HG03039 (cell line): ENCODE measurements at regions not wholly inside any gene's neighbourhood (a gene's known extent, or its start where the extent isn't known, plus 50 kb on each side); places are given as distances from the start of the nearest gene placed in this dataset.
"Not testable (repeated sequence)": the region's sequence is repeated elsewhere in the genome, so short reads cannot be mapped to it uniquely, and the experiment has no call there.

Source experiments
- ATAC-seq: cut with Tn5 transposase; IDR thresholded peaks from one replicate; pipeline ENCODE4 v1.9.1; 2021; ENCODE audit warnings: mild to moderate bottlenecking, moderate library complexity; ENCODE audit not compliant: unreplicated experiment

DNA sequence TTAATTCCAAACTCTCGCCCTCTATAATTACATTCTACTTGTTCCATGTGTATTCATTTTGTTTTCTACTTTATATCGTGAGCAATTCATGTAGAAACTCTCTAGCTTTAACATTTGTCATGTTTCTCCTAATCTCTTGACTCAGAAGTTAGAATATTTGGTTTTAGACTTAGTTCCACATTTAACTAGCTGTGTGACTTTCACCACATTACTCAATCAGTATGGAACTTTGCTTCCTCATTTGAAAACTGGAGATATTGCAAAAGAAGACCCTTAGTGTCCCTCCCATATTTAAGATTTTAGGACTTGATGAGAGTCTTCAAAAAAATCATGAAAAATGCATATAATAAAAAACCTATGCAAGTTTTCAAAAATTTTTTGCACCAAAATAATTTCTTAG is 447.5 kb downstream of the GXYLT1 start:
- ATAC-seq, result no peak

DNA sequence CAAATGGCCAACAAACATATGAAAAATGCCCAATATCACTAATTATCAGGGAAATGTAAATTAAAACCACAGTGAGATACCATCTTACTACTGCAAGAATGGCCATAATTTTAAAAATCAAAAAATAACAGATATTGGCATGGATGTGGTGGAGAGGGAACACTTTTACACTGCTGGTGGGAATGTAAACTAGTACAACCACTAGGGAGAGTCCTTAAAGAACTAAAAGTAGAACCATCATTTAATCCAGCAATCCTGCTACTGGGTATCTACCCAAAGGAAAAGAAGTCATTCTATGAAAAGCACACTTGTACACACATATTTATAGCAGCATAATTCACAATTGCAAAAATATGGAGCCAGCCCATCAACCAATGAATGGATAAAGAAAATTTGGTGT is 459.7 kb downstream of the GXYLT1 start:
- no peak for ATAC-seq

DNA sequence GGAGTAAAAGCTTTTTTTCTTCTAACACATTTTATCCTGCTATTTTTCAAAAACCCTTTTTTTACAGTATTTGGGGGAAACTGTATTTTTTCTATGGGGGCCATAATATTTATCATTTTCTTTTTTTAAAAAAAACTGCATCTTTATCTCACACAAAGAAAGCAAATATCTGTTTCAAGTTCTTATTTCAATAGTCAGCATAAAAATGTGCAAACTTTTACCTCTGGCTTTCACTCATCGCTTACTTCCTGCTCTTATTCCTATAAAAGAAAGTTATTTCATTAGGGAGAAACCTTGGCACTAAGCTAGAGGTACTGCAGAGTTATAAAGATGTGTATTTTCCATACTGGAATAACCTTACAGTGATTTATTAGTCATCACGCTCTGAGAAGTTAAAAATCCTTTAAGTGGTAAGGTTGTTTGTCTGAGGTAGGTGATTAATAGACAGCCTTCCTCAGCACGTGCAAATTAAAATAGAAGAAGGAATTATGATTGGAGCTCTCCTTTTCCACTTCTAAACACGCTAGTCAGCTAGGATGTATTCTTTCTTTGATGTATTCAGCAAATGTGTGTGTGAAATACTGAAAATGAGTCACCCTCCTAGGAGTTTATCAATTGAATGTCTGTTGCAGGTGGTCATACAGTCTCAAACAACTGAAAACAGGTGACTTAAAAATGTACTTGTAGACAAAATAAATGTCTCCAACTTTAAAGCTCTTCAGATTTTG is 461.0 kb downstream of the GXYLT1 start:
- no peak for ATAC-seq

DNA sequence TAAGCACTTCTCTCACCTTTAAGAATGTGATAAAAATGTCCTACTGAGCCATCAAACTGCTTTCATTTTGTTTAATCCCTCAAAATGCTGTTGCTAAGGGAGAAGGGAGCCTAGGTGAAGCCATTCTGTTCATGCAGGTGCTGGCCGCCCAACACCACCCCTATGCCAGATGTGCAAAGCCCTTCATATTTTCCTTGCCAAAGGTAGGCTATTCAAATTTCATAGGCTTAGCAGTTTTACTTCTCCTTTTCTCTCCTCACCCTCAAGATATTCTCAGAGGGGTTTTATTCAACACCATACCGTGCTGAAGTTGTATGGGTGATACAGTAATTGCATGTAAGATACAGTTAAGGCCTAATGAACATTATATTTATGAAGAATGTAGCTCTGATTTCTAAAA is 461.7 kb downstream of the GXYLT1 start:
- no peak for ATAC-seq

DNA sequence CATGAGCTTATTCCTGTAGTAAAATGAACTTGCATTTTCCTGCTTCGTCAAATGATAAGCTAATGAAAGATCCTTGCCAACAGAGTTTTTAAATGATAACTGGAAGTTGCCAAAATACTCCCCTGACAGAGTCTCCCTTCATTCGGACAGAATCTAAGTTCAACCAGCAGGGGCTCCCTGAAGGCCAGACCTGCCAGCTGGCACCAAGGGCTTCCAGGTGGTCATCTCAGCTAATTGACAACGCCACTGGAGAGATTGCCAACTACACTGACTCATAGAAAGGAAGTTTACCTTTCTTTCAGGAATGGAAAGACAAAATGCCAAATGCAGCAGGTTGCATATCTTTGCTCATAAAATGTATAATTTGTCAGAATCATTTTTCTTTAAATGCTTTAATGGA is 462.8 kb downstream of the GXYLT1 start:
- ATAC-seq, result no peak

DNA sequence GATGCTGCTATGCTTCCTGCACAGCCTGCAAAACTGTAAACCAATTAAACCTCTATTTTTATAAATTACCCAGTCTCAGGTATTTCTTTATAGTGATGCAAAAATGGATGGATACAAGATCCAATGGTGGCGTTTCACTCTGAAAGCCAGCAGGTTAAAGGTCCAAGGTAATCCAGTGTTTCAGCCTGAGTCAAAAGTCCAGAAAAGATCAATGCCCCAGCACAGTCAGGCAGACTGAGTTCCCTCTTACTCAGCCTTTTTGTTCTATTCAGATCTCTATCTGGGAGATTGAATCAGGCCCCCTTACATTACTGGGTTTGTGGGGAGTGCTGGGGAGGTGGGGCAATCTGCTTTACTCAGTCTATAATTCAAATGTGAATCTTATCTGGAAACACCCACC is 464.5 kb downstream of the GXYLT1 start:
- ATAC-seq, result no peak

DNA sequence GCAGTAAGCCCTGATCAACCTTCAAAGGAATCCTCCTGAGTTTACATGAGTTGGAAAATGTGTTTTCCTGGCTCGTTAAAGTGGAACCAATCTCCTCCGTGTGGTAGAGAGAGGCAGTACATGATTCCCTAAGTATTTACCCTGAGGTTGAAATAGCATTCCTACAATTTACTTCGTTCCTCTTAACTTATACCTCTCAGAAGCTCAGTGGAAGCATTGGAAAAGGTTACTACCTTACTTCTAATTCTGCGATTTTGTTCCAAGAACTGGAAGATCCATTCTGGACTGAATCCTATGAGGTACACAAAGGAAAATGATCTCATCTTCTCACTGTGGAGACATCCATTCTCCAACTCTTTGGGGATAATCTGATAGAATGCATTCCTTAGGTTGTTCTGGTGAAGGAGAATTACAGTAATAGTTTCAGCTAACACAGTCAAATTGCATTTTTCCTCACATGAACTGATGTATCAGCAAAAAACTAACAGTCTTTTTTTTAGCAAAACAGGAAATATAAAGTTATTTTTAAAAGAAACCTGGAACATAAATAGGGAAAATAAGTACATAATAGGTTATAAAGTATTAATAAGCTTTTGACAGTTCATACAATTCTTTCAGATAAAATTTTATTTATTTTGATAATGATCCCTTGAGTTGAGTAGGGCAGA is 475.6 kb downstream of the PDZRN4 start:
- ATAC-seq, result no peak

DNA sequence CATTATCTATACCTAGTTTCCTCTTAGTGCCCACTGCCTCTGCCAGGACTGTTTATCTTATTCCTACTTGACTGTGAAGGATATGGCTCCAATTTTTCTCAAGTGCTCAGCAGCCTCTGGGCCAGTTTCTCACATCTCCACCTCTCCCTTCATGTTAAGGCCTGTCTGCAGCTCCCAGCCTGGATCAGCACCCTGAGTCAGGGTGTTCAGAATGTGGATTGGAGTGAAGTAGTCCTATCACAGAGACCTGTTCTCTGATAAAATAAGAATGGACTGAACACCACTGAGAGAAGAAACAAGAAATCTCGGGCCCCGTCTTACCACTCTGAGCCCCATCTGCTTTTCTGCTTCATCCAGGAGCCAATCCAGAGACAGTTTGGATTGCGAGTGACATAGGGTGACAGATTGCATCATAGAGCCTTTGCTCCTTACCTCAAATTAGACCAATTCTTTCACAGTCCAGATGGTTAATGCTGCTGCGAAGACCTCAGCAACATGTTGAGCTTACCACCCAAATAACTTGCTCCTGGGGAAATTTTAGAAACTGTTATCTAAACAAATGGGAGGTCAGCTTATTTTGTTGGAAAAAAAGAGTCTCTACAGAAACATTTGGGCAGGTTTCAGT is 473.1 kb downstream of the PDZRN4 start:
- no peak for ATAC-seq

DNA sequence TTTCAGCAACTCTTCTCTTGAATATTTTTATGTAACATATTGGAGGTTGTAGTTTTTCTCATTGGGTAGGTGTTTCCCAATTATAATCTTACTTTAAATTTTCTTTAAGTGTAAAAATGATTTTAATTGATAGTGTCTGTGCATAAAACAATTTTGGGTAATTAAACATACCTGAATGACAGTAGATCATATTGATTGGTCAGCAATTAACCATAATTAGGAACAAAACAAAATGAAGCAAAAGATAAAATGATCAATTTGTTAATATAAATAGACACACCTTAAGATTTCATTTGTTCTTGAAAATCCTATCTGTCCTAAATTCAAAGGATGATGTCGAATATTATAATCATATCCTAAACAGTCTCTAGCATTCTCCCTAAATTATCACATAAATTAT is 468.3 kb downstream of the PDZRN4 start:
- no peak for ATAC-seq

DNA sequence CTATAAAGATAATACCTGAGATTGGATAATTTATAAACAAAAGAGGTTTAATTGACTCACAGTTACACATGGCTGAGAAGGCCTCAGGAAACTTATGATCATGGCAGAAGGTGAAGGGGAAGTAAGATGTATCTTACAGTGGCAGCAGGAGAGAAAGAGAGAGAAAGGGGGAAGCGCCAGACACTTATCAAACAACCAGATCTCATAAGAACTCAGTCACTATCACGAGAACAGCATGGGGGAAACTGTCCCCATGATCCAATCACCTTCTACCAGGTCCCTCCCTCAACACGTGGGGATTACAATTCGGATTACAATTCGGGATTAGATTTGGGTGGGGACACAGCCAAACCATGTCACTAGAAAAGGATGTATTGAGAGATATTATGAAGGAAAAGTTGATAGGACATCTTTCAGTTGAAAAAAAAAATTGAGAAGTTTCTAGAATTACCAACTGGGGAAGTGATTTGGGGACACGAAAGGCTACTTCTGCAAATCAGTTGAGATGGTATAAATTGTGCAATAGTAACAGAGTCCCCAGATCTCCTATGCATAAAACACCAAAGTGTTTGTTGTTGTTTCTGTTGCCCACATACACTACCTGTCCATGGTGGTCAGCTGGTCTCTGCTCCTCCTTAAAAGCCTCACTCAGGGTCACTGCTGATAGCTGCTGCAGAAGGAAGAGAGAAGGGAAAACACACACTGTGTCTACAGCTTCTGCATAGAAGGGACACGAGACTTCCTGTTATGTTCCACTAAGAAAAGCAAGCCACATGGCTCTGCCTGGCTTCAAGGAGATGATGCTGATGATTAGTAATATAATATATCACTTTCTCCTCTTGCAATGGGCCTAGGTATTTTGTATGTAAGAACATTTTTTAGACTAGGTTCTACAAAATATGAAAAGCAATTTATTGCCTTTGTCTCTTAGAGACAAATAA is 465.5 kb downstream of the PDZRN4 start:
- no peak for ATAC-seq

DNA sequence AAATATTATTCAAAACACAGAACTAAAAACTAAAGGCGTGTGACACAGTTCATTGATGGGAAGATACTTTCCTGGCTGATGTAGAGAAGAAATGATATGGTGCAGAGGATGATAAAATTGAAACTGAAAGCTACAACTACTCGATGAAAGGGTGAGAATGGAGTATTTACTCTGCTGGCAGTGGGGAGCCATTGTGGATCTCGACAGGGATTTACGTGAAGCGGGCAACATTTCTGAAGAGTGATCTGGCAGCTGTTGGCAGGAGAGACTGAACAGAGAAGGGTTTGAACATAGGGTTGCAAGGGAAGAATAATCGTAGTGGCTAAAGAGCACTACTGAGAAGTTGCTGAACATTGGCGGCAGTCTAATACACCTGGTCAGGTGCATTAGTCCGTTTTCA is 464.9 kb downstream of the PDZRN4 start:
- no peak for ATAC-seq

DNA sequence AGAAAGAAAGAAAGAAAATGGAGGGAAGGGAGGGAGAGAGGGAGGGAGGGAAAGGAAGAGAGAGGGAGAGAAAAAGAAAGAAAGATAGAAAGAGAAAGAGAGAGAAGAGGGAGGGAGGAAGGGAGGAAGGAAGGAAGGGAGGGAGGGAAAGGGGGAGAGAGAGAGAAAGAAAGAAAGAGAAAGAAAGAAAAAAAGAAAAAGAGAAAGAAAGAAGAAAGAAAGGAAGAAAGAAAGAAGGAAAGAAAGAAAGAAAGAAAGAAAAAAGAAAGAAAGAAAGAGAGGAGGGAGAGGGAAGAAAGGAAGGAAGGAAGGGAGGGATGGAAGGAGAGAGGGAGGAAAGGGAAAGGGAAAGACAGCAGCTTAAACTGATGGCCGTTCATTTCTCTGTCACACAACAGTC is 457.5 kb downstream of the PDZRN4 start:
- no peak for ATAC-seq

DNA sequence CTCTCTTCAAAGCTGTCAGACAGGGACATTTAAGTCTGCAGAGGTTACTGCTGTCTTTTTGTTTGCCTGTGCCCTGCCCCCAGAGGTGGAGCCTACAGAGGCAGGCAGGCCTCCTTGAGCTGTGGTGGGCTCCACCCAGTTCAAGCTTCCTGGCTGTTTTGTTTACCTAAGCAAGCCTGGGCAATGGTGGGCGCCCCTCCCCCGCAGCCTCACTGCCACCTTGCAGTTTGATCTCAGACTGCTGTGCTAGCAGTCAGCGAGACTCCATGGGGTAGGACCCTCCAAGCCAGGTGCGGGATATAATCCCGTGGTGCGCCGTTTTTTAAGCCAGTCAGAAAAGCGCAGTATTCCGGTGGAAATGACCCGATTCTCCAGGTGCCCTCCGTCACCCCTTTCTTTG is 454.7 kb downstream of the PDZRN4 start:
- ATAC-seq, result not testable (repeated sequence)

DNA sequence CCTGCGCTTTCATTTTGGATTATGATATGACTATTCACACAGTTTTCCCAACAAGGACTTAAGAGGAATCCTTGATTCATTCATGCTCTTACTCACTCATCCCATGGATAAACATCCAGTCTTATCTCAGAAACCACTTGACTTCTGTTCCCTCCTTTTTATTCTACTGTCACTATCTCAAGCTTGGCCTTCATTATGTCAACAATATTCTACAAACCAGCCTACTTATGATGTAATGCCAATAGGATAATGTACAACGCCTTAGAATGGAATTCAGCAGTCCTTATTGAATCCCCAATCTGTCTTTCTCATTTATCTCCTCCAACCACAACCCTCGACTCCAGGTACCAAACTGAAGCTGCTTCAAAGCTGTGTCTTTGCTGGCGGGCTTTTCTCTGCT is 448.5 kb downstream of the PDZRN4 start:
- no peak for ATAC-seq

DNA sequence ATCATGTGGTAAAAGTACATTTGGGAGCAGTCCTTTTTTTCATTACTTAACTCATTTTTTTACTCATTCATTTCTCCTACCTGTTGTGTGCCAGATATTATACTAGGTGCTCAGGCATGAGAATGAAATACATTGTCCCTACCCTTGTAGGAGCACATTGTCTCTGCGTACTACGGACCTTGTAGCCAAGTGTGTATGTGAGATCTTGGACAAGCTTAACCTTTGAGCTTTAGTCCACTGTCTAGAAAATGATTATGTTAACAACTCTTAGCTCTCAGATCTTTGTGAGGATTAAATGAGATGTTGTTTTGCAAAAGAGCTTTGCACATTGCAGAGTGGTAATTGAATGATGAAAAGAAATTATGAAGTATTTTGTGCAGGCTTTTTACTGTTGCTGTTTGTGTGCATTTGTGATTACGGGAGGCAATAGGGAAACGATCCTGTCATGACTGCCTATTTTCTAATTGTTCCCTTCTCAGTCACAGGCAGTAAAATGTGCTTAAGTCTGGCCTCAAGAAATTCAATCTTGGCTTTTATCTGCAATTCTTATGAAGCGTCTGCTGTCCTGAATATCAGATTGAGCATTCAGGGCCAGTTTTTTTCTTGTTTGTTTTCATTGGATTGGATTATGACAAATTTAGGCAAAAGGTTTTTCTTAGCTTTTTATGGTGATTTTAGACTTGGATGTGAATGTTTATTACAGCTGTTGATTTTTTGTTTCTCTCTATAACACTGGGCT is 447.7 kb downstream of the PDZRN4 start:
- ATAC-seq, result no peak

DNA sequence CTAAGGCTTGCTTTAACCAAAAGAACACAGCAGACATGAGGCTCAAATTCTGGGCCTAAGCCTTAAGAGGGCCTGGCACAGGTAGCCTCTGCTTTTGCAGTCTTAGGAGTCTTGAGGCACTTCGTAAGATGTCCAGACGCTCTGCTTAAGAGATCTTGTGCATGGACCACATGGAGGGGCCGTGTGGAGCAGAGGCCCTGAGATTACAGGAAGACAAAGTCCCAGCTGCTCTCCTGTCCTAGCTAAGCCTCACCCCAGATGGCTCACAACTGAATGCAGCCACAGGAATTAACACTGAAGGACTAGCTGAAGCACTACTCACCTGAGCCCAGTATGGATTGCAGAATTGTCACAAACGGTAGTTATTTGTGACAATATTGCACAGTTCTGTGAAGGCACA is 446.0 kb downstream of the PDZRN4 start:
- ATAC-seq, result no peak

DNA sequence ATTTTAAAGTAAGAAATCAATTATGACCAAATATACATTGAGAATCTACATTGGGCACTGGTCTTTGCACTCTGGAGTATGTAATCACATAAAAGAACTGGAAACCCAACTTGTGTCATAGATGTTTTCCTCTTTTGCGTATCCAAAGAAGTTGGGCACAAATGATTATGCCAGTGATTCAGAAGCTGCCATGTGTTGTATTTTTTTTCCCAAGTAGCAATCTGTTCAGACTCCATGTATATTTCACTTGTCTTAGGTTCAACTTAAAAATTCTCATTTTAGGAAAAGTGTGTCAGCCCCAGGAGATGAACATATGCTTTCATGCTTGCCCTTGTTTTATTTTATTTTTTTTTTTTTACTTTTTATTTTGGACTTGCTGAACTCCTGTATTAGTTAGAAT is 441.5 kb downstream of the PDZRN4 start:
- ATAC-seq, result no peak

DNA sequence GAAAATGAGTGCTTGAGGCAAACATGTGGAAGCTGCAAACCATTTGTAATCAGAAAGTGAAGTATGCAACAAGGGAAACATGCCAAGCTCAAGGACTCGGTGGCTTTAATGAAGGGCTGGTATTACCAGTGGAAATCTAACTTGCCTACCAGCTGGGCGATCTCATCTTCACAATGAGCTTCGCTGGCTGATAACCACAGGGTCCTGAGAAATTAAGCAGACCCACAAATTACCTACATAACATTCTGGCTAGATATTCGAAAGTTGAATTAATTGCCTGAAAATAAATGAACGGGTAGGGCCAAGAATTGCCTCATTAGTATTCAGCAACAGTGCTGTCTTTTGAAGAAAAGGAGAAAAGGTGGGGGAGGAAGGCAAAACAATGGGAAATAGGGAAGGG is 439.4 kb downstream of the PDZRN4 start:
- no peak for ATAC-seq

DNA sequence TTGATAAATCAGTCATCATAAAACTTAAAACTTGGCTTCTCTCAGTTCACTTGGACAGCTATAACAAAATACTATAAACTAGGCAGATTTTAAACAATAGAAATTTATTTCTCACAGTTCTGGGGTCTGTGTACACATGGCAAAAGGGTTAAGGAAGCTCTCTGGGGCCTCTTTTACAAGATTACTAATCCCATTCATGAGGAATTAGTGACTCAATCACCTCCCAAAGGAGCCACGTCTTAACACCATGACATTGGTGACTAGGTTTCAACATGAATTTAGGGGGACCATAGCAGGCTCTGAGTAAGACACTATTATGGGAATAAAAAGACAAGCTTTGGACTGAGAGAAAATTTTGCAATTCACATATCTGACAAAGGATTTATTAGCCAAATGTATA is 436.5 kb downstream of the PDZRN4 start:
- no peak for ATAC-seq
